Uterus (tissue), 2 donors: ENCODE measurements at regions not wholly inside any gene's neighbourhood (a gene's known extent, or its start where the extent isn't known, plus 50 kb on each side); places are given as distances from the start of the nearest gene placed in this dataset.

Experiments used
- CTCF ChIP-seq, 4 experiments: fragments of 200-600 bp in 2 of 4; fragments of 450-650 bp in 2 of 4; sonication (generic) in 2 of 4; IDR thresholded peaks; one replicate each; pipeline ENCODE4 v1.5.1; 2016 to 2019; ENCODE audit warnings: antibody characterized with exemption in 4 of 4, mild to moderate bottlenecking in 2 of 4, moderate library complexity in 1 of 4
- POLR2A ChIP-seq, 2 donors: fragments of 450-650 bp; IDR thresholded peaks; one replicate each; pipeline ENCODE4 v1.6.1; 2016; ENCODE audit warnings: antibody characterized with exemption in 2 of 2, mild to moderate bottlenecking in 1 of 2, moderate library complexity in 1 of 2

GRCh38 chr3:152094406-152094805, 174.3 kb upstream of the MBNL1 start:
- no peak for TF ChIP-seq CTCF (IDR thresholded peaks at IDR 0.05)
- TF ChIP-seq POLR2A (IDR thresholded peaks at IDR 0.05), result no peak
